CD8-positive, alpha-beta memory T cell (primary cell): ENCODE measurements at regions not wholly inside any gene's neighbourhood (a gene's known extent, or its start where the extent isn't known, plus 50 kb on each side); places are given as distances from the start of the nearest gene placed in this dataset.

Experiments used
- CTCF ChIA-PET: fragments of 350-600 bp; sonication (Branson Sonifier 250); formaldehyde crosslinking; loops from one replicate; lab custom pipeline; 2021; ENCODE audit warnings: antibody characterized with exemption; lab: Charles Lee
- POLR2A ChIA-PET: fragments of 350-600 bp; sonication (Branson Sonifier 250); formaldehyde crosslinking; loops from one replicate; lab custom pipeline; 2021; ENCODE audit warnings: antibody characterized with exemption; lab: Charles Lee
- DNase-seq, 5 donors: peaks; one replicate each; pipeline versions ENCODE4 v3.0.0 to v3.0.0-alpha.2; 2020 to 2022; ENCODE audit warnings: mixed read lengths in 1 of 5
- H3K27ac ChIP-seq: one replicate; pipeline ENCODE4 v1.7.0; 2013; ENCODE audit warnings: low read depth, mild to moderate bottlenecking, low read length, moderate library complexity
- H3K27me3 ChIP-seq: 2 replicates; pipeline ENCODE4 v1.7.0; 2013; ENCODE audit warnings: low read length, mild to moderate bottlenecking; ENCODE audit not compliant: insufficient read depth, poor library complexity, severe bottlenecking
- H3K36me3 ChIP-seq: 2 replicates; pipeline ENCODE4 v1.7.0; 2013; ENCODE audit warnings: mild to moderate bottlenecking, low read length, moderate library complexity; ENCODE audit not compliant: insufficient read depth
- H3K4me1 ChIP-seq: 2 replicates; pipeline ENCODE4 v1.7.0; 2013; ENCODE audit warnings: mild to moderate bottlenecking, low read length, moderate library complexity; ENCODE audit not compliant: insufficient read depth
- H3K4me3 ChIP-seq: 2 replicates; pipeline ENCODE4 v1.7.0; 2013; ENCODE audit warnings: mild to moderate bottlenecking, low read length
- H3K9me3 ChIP-seq: 2 replicates; pipeline ENCODE4 v1.7.0; 2013; ENCODE audit warnings: mild to moderate bottlenecking, low read length
- H3K27ac Mint-ChIP-seq, 8 donors: one replicate each; pipeline ENCODE4 v1.8.0; 2020 to 2021; ENCODE audit warnings: mixed read lengths in 8 of 8, mild to moderate bottlenecking in 6 of 8, inconsistent platforms in 3 of 8, moderate library complexity in 3 of 8
- H3K27me3 Mint-ChIP-seq, 2 donors: one replicate each; pipeline ENCODE4 v1.8.0; 2020 to 2021; ENCODE audit warnings: mixed read lengths in 2 of 2, mild to moderate bottlenecking in 1 of 2, moderate library complexity in 1 of 2
- H3K36me3 Mint-ChIP-seq, 3 donors: one replicate each; pipeline ENCODE4 v1.8.0; 2020 to 2021; ENCODE audit warnings: mixed read lengths in 3 of 3, inconsistent platforms in 1 of 3, mild to moderate bottlenecking in 1 of 3
- H3K4me1 Mint-ChIP-seq, 3 donors: one replicate each; pipeline ENCODE4 v1.8.0; 2020 to 2021; ENCODE audit warnings: mixed read lengths in 3 of 3, inconsistent platforms in 1 of 3, mild to moderate bottlenecking in 1 of 3
- H3K4me3 Mint-ChIP-seq, 7 donors: one replicate each; pipeline ENCODE4 v1.8.0; 2020 to 2021; ENCODE audit warnings: mixed read lengths in 7 of 7, mild to moderate bottlenecking in 6 of 7, moderate library complexity in 4 of 7, inconsistent platforms in 2 of 7
- H3K9me3 Mint-ChIP-seq, 5 donors: one replicate each; pipeline ENCODE4 v1.8.0; 2020 to 2022; ENCODE audit warnings: mixed read lengths in 5 of 5, mild to moderate bottlenecking in 3 of 5, moderate library complexity in 2 of 5, inconsistent platforms in 1 of 5

DNA sequence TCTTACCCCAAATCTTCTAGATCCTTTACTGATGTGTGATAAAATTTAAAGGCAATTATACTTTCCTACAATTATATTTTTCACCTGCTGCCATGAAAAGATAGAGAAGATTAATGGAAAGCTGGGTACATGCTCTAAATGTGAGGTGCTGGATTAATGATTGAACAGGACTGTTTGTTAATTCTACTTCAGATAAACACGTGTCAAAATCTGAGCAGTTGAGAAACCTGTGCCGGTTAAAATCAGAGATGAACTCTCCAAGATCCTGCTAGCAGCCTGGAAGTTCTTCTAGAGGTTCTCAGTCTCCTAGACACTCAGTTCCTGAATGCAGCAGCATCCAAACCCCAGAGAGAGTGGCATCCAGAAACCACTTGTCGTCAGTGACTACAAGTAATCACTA, 69.2 kb downstream of the INHBA start:
- ChIA-PET CTCF (no interaction called here), POLR2A (no interaction called here)
- Mint-ChIP-seq H3K27ac (no peak overlapping the region), H3K36me3 (peaks cover 0 to 3% (median 0%) of the 10 kb centered on the region in 3 donors), H3K4me3 (no peak overlapping the region), H3K4me1 (no peaks in the 10 kb centered on the region), H3K27me3 (no peaks in the 10 kb centered on the region), H3K9me3 (peaks cover 0 to 8% (median 4%) of the 10 kb centered on the region in 5 donors)
- no peaks in the 10 kb centered on the region for H3K27me3 ChIP-seq
- H3K36me3 ChIP-seq: no peaks in the 10 kb centered on the region
- H3K27ac ChIP-seq: no peak overlapping the region
- H3K4me3 ChIP-seq: no peak overlapping the region
- DNase-seq: no peak
- no peaks in the 10 kb centered on the region for H3K4me1 ChIP-seq
- no peaks in the 10 kb centered on the region for H3K9me3 ChIP-seq

GRCh38 chr7:41630741-41631140, 72.1 kb downstream of the INHBA start:
- no peak for DNase-seq
- Histone ChIP-seq H3K36me3 (no peaks in the 10 kb centered on the region), H3K9me3 (no peaks in the 10 kb centered on the region), H3K27me3 (no peaks in the 10 kb centered on the region), H3K4me3 (no peak overlapping the region), H3K4me1 (no peaks in the 10 kb centered on the region), H3K27ac (no peak overlapping the region)
- Mint-ChIP-seq H3K27me3 (no peaks in the 10 kb centered on the region), H3K27ac (no peak overlapping the region), H3K36me3 (peaks cover 0 to 3% (median 0%) of the 10 kb centered on the region in 3 donors), H3K4me1 (no peaks in the 10 kb centered on the region), H3K9me3 (peaks cover 0 to 12% (median 4%) of the 10 kb centered on the region in 5 donors), H3K4me3 (peak overlapping the region in 1 of 7 donors; percentile 16)
- ChIA-PET CTCF (no interaction called here), POLR2A (no interaction called here)

- H3K4me1 Mint-ChIP-seq: no peaks in the 10 kb centered on the region
- ChIA-PET POLR2A (no interaction called here), CTCF (no interaction called here)
- no peaks in the 10 kb centered on the region for H3K36me3 ChIP-seq
- peaks cover 0 to 8% (median 4%) of the 10 kb centered on the region in 5 donors for H3K9me3 Mint-ChIP-seq
- H3K4me3 ChIP-seq: no peak overlapping the region
- no peak overlapping the region for H3K27ac ChIP-seq
- no peaks in the 10 kb centered on the region for H3K9me3 ChIP-seq
- no peaks in the 10 kb centered on the region for H3K27me3 ChIP-seq
- DNase-seq: no peak
- no peaks in the 10 kb centered on the region for H3K27me3 Mint-ChIP-seq
- H3K4me3 Mint-ChIP-seq: no peak overlapping the region
- no peaks in the 10 kb centered on the region for H3K4me1 ChIP-seq
- no peak overlapping the region for H3K27ac Mint-ChIP-seq
- H3K36me3 Mint-ChIP-seq: peaks cover 0 to 3% (median 0%) of the 10 kb centered on the region in 3 donors
These were observed 73.2 kb downstream of the INHBA start for GRCh38 chr7:41629711-41630111.

- H3K4me3 ChIP-seq: no peak overlapping the region
- Mint-ChIP-seq H3K27me3 (no peaks in the 10 kb centered on the region), H3K9me3 (peaks cover 0 to 8% (median 2%) of the 10 kb centered on the region in 5 donors), H3K4me1 (no peaks in the 10 kb centered on the region), H3K36me3 (peaks cover 0 to 3% (median 0%) of the 10 kb centered on the region in 3 donors), H3K27ac (no peak overlapping the region), H3K4me3 (no peak overlapping the region)
- no peak for DNase-seq
- no peaks in the 10 kb centered on the region for H3K27me3 ChIP-seq
- no peaks in the 10 kb centered on the region for H3K9me3 ChIP-seq
- ChIA-PET POLR2A (no interaction called here), CTCF (no interaction called here)
- no peak overlapping the region for H3K27ac ChIP-seq
- H3K36me3 ChIP-seq: no peaks in the 10 kb centered on the region
- H3K4me1 ChIP-seq: no peaks in the 10 kb centered on the region
These were observed 74.0 kb downstream of the INHBA start for GRCh38 chr7:41628901-41629300.

GRCh38 chr7:41627645-41628298, 75.1 kb downstream of the INHBA start:
- H3K27ac ChIP-seq: no peak overlapping the region
- Mint-ChIP-seq H3K27me3 (no peaks in the 10 kb centered on the region), H3K27ac (no peak overlapping the region), H3K4me1 (no peaks in the 10 kb centered on the region), H3K4me3 (no peak overlapping the region), H3K9me3 (peaks cover 0 to 7% (median 2%) of the 10 kb centered on the region in 5 donors), H3K36me3 (peaks cover 0 to 2% (median 0%) of the 10 kb centered on the region in 3 donors)
- H3K36me3 ChIP-seq: no peaks in the 10 kb centered on the region
- ChIA-PET CTCF (no interaction called here), POLR2A (no interaction called here)
- DNase-seq: no peak
- no peaks in the 10 kb centered on the region for H3K27me3 ChIP-seq
- H3K9me3 ChIP-seq: no peaks in the 10 kb centered on the region
- no peak overlapping the region for H3K4me3 ChIP-seq
- H3K4me1 ChIP-seq: no peaks in the 10 kb centered on the region

DNA sequence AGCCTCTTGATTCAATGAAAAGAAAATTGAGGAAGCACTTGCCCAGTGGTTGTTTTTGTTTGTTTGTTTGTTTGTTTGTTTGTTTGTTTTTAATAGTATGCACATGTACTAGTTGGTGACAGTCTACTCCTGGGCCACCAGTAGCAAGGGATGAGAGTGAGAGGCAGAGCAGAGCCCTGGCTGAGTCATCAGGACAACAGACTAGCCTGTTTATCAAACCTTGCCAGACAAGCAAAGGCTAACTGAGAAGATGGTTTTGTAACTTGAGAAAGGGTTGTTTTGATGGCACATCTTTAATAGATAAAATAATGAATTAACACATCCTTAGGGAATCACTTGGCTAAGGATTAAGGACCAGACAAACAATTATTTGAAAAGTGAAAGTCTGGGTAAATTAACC, 78.1 kb downstream of the INHBA start:
- Mint-ChIP-seq H3K4me1 (no peaks in the 10 kb centered on the region), H3K36me3 (no peaks in the 10 kb centered on the region), H3K27ac (no peak overlapping the region), H3K4me3 (no peak overlapping the region), H3K9me3 (peaks cover 2 to 10% (median 8%) of the 10 kb centered on the region in 5 donors), H3K27me3 (no peaks in the 10 kb centered on the region)
- ChIA-PET CTCF (no interaction called here), POLR2A (no interaction called here)
- Histone ChIP-seq H3K9me3 (no peaks in the 10 kb centered on the region), H3K27me3 (no peaks in the 10 kb centered on the region), H3K27ac (no peak overlapping the region), H3K36me3 (no peaks in the 10 kb centered on the region), H3K4me3 (no peak overlapping the region), H3K4me1 (no peaks in the 10 kb centered on the region)
- no peak for DNase-seq

GRCh38 chr7:41621953-41622831, 80.7 kb downstream of the INHBA start:
- POLR2A ChIA-PET: no interaction called here
- Mint-ChIP-seq H3K9me3 (peaks cover 2 to 17% (median 9%) of the 10 kb centered on the region in 5 donors), H3K27me3 (peaks cover 0 to 1% of the 10 kb centered on the region in 2 donors), H3K4me3 (peak overlapping the region in 1 of 7 donors; percentile 45), H3K4me1 (no peaks in the 10 kb centered on the region), H3K36me3 (no peaks in the 10 kb centered on the region), H3K27ac (no peak overlapping the region)
- no peak for DNase-seq
- H3K9me3 ChIP-seq: no peaks in the 10 kb centered on the region
- H3K36me3 ChIP-seq: no peaks in the 10 kb centered on the region
- no peak overlapping the region for H3K27ac ChIP-seq
- H3K27me3 ChIP-seq: no peaks in the 10 kb centered on the region
- CTCF ChIA-PET: no interaction called here
- H3K4me1 ChIP-seq: no peaks in the 10 kb centered on the region
- no peak overlapping the region for H3K4me3 ChIP-seq

- Mint-ChIP-seq H3K4me1 (no peaks in the 10 kb centered on the region), H3K27me3 (peaks cover 0 to 1% of the 10 kb centered on the region in 2 donors), H3K9me3 (peaks cover 2 to 16% (median 11%) of the 10 kb centered on the region in 5 donors), H3K27ac (no peak overlapping the region), H3K36me3 (no peaks in the 10 kb centered on the region), H3K4me3 (no peak overlapping the region)
- no peaks in the 10 kb centered on the region for H3K36me3 ChIP-seq
- no peak for DNase-seq
- ChIA-PET CTCF (no interaction called here), POLR2A (no interaction called here)
- no peak overlapping the region for H3K4me3 ChIP-seq
- H3K27me3 ChIP-seq: no peaks in the 10 kb centered on the region
- no peaks in the 10 kb centered on the region for H3K4me1 ChIP-seq
- no peaks in the 10 kb centered on the region for H3K9me3 ChIP-seq
- no peak overlapping the region for H3K27ac ChIP-seq
These were observed 84.9 kb downstream of the INHBA start for GRCh38 chr7:41617987-41618386.
